Activated CD8-positive, alpha-beta memory T cell treated with anti-CD3 and anti-CD28 coated beads for 1 hour (primary cell): ENCODE measurements at regions not wholly inside any gene's neighbourhood (a gene's known extent, or its start where the extent isn't known, plus 50 kb on each side); places are given as distances from the start of the nearest gene placed in this dataset.

Experiments used
- DNase-seq, 2 donors: peaks; one replicate each; pipeline ENCODE4 v3.0.0-alpha.2; 2020; ENCODE audit warnings: low read depth in 1 of 2; ENCODE audit errors: extremely low read depth in 1 of 2

GRCh38 chr15:31545257-31545656, 218.6 kb downstream of the KLF13 start:
- DNase-seq, result no peak

- DNase-seq, result no peak
These were observed 223.8 kb downstream of the KLF13 start for GRCh38 chr15:31550211-31550977.

GRCh38 chr15:31551323-31551722, 224.7 kb downstream of the KLF13 start:
- no peak for DNase-seq

- DNase-seq, result no peak
These were observed 226.0 kb downstream of the KLF13 start for GRCh38 chr15:31552482-31553099.

GRCh38 chr15:31554261-31554660, 227.6 kb downstream of the KLF13 start:
- DNase-seq, result no peak

- no peak for DNase-seq
These were observed 228.4 kb downstream of the KLF13 start for GRCh38 chr15:31555022-31555421.

- DNase-seq, result no peak
These were observed 230.0 kb downstream of the KLF13 start for GRCh38 chr15:31556494-31557150.

GRCh38 chr15:31557899-31558298, 231.3 kb downstream of the KLF13 start:
- no peak for DNase-seq

- DNase-seq, result no peak
These were observed 232.2 kb downstream of the KLF13 start for GRCh38 chr15:31558840-31559239.

GRCh38 chr15:31559786-31560185, 233.2 kb downstream of the KLF13 start:
- no peak for DNase-seq

GRCh38 chr15:31560643-31561042, 234.0 kb downstream of the KLF13 start:
- DNase-seq, result no peak

GRCh38 chr15:31561156-31561555, 234.5 kb downstream of the KLF13 start:
- DNase-seq, result no peak

GRCh38 chr15:31563001-31563400, 236.4 kb downstream of the KLF13 start:
- DNase-seq, result no peak

GRCh38 chr15:31563421-31563820, 236.8 kb downstream of the KLF13 start:
- DNase-seq, result no peak

- DNase-seq, result no peak
These were observed 241.2 kb downstream of the KLF13 start for GRCh38 chr15:31567861-31568260.

GRCh38 chr15:31569836-31570235, 243.2 kb downstream of the KLF13 start:
- no peak for DNase-seq

- DNase-seq, result no peak
These were observed 244.0 kb downstream of the KLF13 start for GRCh38 chr15:31570591-31570990.

GRCh38 chr15:31571676-31572075, 245.0 kb downstream of the KLF13 start:
- DNase-seq, result no peak

GRCh38 chr15:31573759-31574158, 247.1 kb downstream of the KLF13 start:
- no peak for DNase-seq

- DNase-seq, result no peak
These were observed 248.1 kb downstream of the KLF13 start for GRCh38 chr15:31574766-31575165.

- DNase-seq, result no peak
These were observed 250.5 kb downstream of the KLF13 start for GRCh38 chr15:31577108-31577507.

- DNase-seq, result no peak
These were observed 252.6 kb downstream of the KLF13 start for GRCh38 chr15:31579282-31579681.
